ENCODE measurements at regions not wholly inside any gene's neighbourhood (a gene's known extent, or its start where the extent isn't known, plus 50 kb on each side); places are given as distances from the start of the nearest gene placed in this dataset.

GRCh38 chr11:112801025-112801816 is 160.0 kb upstream of the NCAM1 start:
- no peaks in the 10 kb centered on the region for H3K9me3 Mint-ChIP-seq
- peaks cover 2% of the 10 kb centered on the region for H3K36me3 Mint-ChIP-seq (ENCODE audit: insufficient read depth)
- ATAC-seq (replicated peaks) (no peak), DNase-seq (no peak)
- H3K4me1 Mint-ChIP-seq (ENCODE audit: low read depth in 2 of 2): peaks cover 0 to 3% of the 10 kb centered on the region in 2 donors
- H3K27ac Mint-ChIP-seq: no peak overlapping the region
- no peak overlapping the region for H3K4me3 Mint-ChIP-seq
- H3K27me3 Mint-ChIP-seq: peaks cover 12 to 27% of the 10 kb centered on the region in 2 donors

- ATAC-seq (replicated peaks) (no peak), DNase-seq (no peak)
- peaks cover 12 to 27% of the 10 kb centered on the region in 2 donors for H3K27me3 Mint-ChIP-seq
- H3K4me3 Mint-ChIP-seq: no peak overlapping the region
- no peak overlapping the region for H3K27ac Mint-ChIP-seq
- no peaks in the 10 kb centered on the region for H3K9me3 Mint-ChIP-seq
- H3K36me3 Mint-ChIP-seq (ENCODE audit: insufficient read depth): peaks cover 2% of the 10 kb centered on the region
- peaks cover 0 to 3% of the 10 kb centered on the region in 2 donors for H3K4me1 Mint-ChIP-seq (ENCODE audit: low read depth in 2 of 2)
These were observed 159.5 kb upstream of the NCAM1 start for GRCh38 chr11:112801817-112802088.

GRCh38 chr11:112805658-112806057 is 155.6 kb upstream of the NCAM1 start:
- Mint-ChIP-seq H3K4me1 (ENCODE audit: low read depth in 2 of 2) (no peaks in the 10 kb centered on the region), H3K27ac (no peak overlapping the region), H3K4me3 (no peak overlapping the region), H3K9me3 (no peaks in the 10 kb centered on the region), H3K36me3 (ENCODE audit: insufficient read depth) (peaks cover 2% of the 10 kb centered on the region), H3K27me3 (peaks cover 0 to 5% of the 10 kb centered on the region in 2 donors)
- no peak for ATAC-seq (replicated peaks)
- DNase-seq: no peak

GRCh38 chr11:112806256-112806655 is 155.0 kb upstream of the NCAM1 start:
- no peak for ATAC-seq (replicated peaks)
- Mint-ChIP-seq H3K9me3 (no peaks in the 10 kb centered on the region), H3K27me3 (no peaks in the 10 kb centered on the region), H3K4me3 (no peak overlapping the region), H3K4me1 (ENCODE audit: low read depth in 2 of 2) (no peaks in the 10 kb centered on the region), H3K27ac (no peak overlapping the region), H3K36me3 (ENCODE audit: insufficient read depth) (peaks cover 2% of the 10 kb centered on the region)
- DNase-seq: no peak

- no peaks in the 10 kb centered on the region for H3K27me3 Mint-ChIP-seq
- ATAC-seq (replicated peaks): no peak
- DNase-seq: no peak
- no peak overlapping the region for H3K4me3 Mint-ChIP-seq
- peaks cover 2% of the 10 kb centered on the region for H3K36me3 Mint-ChIP-seq (ENCODE audit: insufficient read depth)
- H3K4me1 Mint-ChIP-seq (ENCODE audit: low read depth in 2 of 2): no peaks in the 10 kb centered on the region
- no peak overlapping the region for H3K27ac Mint-ChIP-seq
- no peaks in the 10 kb centered on the region for H3K9me3 Mint-ChIP-seq
These were observed 154.3 kb upstream of the NCAM1 start for GRCh38 chr11:112806876-112807275.

GRCh38 chr11:112809429-112809828 is 151.8 kb upstream of the NCAM1 start:
- Mint-ChIP-seq H3K4me3 (no peak overlapping the region), H3K4me1 (ENCODE audit: low read depth in 2 of 2) (no peaks in the 10 kb centered on the region), H3K27ac (no peak overlapping the region), H3K27me3 (no peaks in the 10 kb centered on the region), H3K9me3 (no peaks in the 10 kb centered on the region), H3K36me3 (ENCODE audit: insufficient read depth) (no peaks in the 10 kb centered on the region)
- ATAC-seq (replicated peaks) (no peak), DNase-seq (no peak)

- Mint-ChIP-seq H3K4me1 (ENCODE audit: low read depth in 2 of 2) (no peaks in the 10 kb centered on the region), H3K36me3 (ENCODE audit: insufficient read depth) (no peaks in the 10 kb centered on the region), H3K27ac (no peak overlapping the region), H3K4me3 (no peak overlapping the region), H3K27me3 (no peaks in the 10 kb centered on the region), H3K9me3 (peaks cover 0 to 2% of the 10 kb centered on the region in 2 donors)
- no peak for DNase-seq
- ATAC-seq (replicated peaks): no peak
These were observed 150.3 kb upstream of the NCAM1 start for GRCh38 chr11:112810951-112811350.

GRCh38 chr11:112811783-112812182 is 149.4 kb upstream of the NCAM1 start:
- Mint-ChIP-seq H3K27me3 (no peaks in the 10 kb centered on the region), H3K36me3 (ENCODE audit: insufficient read depth) (no peaks in the 10 kb centered on the region), H3K9me3 (peaks cover 0 to 2% of the 10 kb centered on the region in 2 donors), H3K4me1 (ENCODE audit: low read depth in 2 of 2) (no peaks in the 10 kb centered on the region), H3K4me3 (no peak overlapping the region), H3K27ac (no peak overlapping the region)
- ATAC-seq (replicated peaks): no peak
- no peak for DNase-seq

GRCh38 chr11:112812729-112813128 is 148.5 kb upstream of the NCAM1 start:
- Mint-ChIP-seq H3K27me3 (no peaks in the 10 kb centered on the region), H3K9me3 (peaks cover 0 to 2% of the 10 kb centered on the region in 2 donors), H3K36me3 (ENCODE audit: insufficient read depth) (no peaks in the 10 kb centered on the region), H3K4me3 (no peak overlapping the region), H3K27ac (no peak overlapping the region), H3K4me1 (ENCODE audit: low read depth in 2 of 2) (no peaks in the 10 kb centered on the region)
- ATAC-seq (replicated peaks) (no peak), DNase-seq (no peak)

GRCh38 chr11:112814168-112814567 is 147.1 kb upstream of the NCAM1 start:
- no peaks in the 10 kb centered on the region for H3K27me3 Mint-ChIP-seq
- no peak for DNase-seq
- ATAC-seq (replicated peaks): no peak
- H3K9me3 Mint-ChIP-seq: peaks cover 0 to 2% of the 10 kb centered on the region in 2 donors
- no peak overlapping the region for H3K4me3 Mint-ChIP-seq
- H3K36me3 Mint-ChIP-seq (ENCODE audit: insufficient read depth): no peaks in the 10 kb centered on the region
- H3K4me1 Mint-ChIP-seq (ENCODE audit: low read depth in 2 of 2): no peaks in the 10 kb centered on the region
- no peak overlapping the region for H3K27ac Mint-ChIP-seq

- Mint-ChIP-seq H3K36me3 (ENCODE audit: insufficient read depth) (no peaks in the 10 kb centered on the region), H3K4me1 (ENCODE audit: low read depth in 2 of 2) (no peaks in the 10 kb centered on the region), H3K4me3 (no peak overlapping the region), H3K27me3 (peaks cover 0 to 14% of the 10 kb centered on the region in 2 donors), H3K9me3 (peaks cover 0 to 2% of the 10 kb centered on the region in 2 donors), H3K27ac (no peak overlapping the region)
- DNase-seq: no peak
- ATAC-seq (replicated peaks): no peak
These were observed 143.8 kb upstream of the NCAM1 start for GRCh38 chr11:112817376-112817775.

- no peaks in the 10 kb centered on the region for H3K9me3 Mint-ChIP-seq
- no peaks in the 10 kb centered on the region for H3K36me3 Mint-ChIP-seq (ENCODE audit: insufficient read depth)
- DNase-seq (no peak), ATAC-seq (replicated peaks) (no peak)
- peaks cover 22 to 25% of the 10 kb centered on the region in 2 donors for H3K27me3 Mint-ChIP-seq
- H3K4me1 Mint-ChIP-seq (ENCODE audit: low read depth in 2 of 2): peaks cover 0 to 2% of the 10 kb centered on the region in 2 donors
- H3K27ac Mint-ChIP-seq: no peak overlapping the region
- no peak overlapping the region for H3K4me3 Mint-ChIP-seq
These were observed 138.5 kb upstream of the NCAM1 start for GRCh38 chr11:112822478-112823274.

- no peaks in the 10 kb centered on the region for H3K36me3 Mint-ChIP-seq (ENCODE audit: insufficient read depth)
- H3K4me3 Mint-ChIP-seq: no peak overlapping the region
- no peak overlapping the region for H3K27ac Mint-ChIP-seq
- H3K4me1 Mint-ChIP-seq (ENCODE audit: low read depth in 2 of 2): peaks cover 0 to 5% of the 10 kb centered on the region in 2 donors
- ATAC-seq (replicated peaks) (no peak), DNase-seq (no peak)
- H3K9me3 Mint-ChIP-seq: peaks cover 0 to 2% of the 10 kb centered on the region in 2 donors
- H3K27me3 Mint-ChIP-seq: peaks cover 20 to 36% of the 10 kb centered on the region in 2 donors
These were observed 135.2 kb upstream of the NCAM1 start for GRCh38 chr11:112826026-112826425.

GRCh38 chr11:112826788-112827187 is 134.4 kb upstream of the NCAM1 start:
- Mint-ChIP-seq H3K36me3 (ENCODE audit: insufficient read depth) (no peaks in the 10 kb centered on the region), H3K4me1 (ENCODE audit: low read depth in 2 of 2) (peaks cover 0 to 5% of the 10 kb centered on the region in 2 donors), H3K4me3 (no peak overlapping the region), H3K27me3 (peaks cover 18 to 36% of the 10 kb centered on the region in 2 donors), H3K9me3 (peaks cover 0 to 2% of the 10 kb centered on the region in 2 donors), H3K27ac (no peak overlapping the region)
- ATAC-seq (replicated peaks): no peak
- no peak for DNase-seq
